ENCODE measurements at regions not wholly inside any gene's neighbourhood (a gene's known extent, or its start where the extent isn't known, plus 50 kb on each side); places are given as distances from the start of the nearest gene placed in this dataset.

DNA sequence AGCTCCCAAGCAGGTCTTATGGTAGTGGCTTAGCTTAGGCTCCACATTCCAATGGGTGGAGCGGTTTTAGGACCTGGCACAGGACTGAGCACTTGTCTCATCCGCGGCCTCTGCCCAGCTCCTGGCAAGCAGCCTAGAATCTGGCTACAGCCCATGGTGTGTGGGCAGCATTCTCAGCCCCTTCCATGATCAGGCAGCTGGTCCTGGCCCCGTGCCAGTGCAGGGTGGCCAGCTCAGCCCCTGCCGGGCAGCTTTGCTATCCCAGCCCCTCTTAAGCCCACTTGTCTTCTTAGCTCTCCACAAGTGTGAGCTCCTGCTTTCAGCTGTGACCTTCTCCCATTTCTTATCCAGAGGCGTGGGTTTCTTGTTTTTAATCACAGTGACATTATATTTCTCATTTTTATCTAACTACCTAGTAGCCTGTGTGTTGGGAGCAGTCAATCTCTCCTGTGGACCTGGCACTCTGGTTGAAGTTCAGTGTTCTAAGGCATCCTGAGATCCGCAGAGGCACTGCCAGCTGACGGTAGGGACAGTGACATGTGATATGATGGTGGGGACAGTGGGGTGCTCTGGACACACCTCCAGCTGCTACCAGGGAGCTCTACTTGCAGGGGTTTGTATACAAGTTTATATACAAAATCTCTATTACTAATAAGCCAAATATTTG is 84.5 kb upstream of the PRNP start:
- Mint-ChIP-seq H3K4me3 (no peak overlapping the region), H3K4me1 (ENCODE audit: low read depth) (no peaks in the 10 kb centered on the region), H3K9me3 (no peaks in the 10 kb centered on the region), H3K27me3 (peaks cover 36% of the 10 kb centered on the region), H3K27ac (no peak overlapping the region), H3K36me3 (ENCODE audit: low read depth) (no peaks in the 10 kb centered on the region)
- CTCF ChIA-PET = no interaction called here
- DNase-seq (no peak), ATAC-seq (ENCODE audit: poor library complexity) (no peak)
- H3K36me3 ChIP-seq (ENCODE audit: insufficient read depth, low read length) = no peaks in the 10 kb centered on the region
- no peak overlapping the region for H3K27ac ChIP-seq (ENCODE audit: low read depth in 1 of 2, low read length in 2 of 2)
- H3K27me3 ChIP-seq (ENCODE audit: control insufficient read depth in 1 of 2, insufficient read depth in 2 of 2, low read length in 2 of 2) = peaks cover 10 to 26% of the 10 kb centered on the region in 2 experiments
- TF ChIP-seq, protein P1, sequence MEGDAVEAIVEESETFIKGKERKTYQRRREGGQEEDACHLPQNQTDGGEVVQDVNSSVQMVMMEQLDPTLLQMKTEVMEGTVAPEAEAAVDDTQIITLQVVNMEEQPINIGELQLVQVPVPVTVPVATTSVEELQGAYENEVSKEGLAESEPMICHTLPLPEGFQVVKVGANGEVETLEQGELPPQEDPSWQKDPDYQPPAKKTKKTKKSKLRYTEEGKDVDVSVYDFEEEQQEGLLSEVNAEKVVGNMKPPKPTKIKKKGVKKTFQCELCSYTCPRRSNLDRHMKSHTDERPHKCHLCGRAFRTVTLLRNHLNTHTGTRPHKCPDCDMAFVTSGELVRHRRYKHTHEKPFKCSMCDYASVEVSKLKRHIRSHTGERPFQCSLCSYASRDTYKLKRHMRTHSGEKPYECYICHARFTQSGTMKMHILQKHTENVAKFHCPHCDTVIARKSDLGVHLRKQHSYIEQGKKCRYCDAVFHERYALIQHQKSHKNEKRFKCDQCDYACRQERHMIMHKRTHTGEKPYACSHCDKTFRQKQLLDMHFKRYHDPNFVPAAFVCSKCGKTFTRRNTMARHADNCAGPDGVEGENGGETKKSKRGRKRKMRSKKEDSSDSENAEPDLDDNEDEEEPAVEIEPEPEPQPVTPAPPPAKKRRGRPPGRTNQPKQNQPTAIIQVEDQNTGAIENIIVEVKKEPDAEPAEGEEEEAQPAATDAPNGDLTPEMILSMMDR (IDR thresholded peaks at IDR 0.05) = no peak
- POLR2A ChIA-PET = no interaction called here
- no peaks in the 10 kb centered on the region for H3K9me3 ChIP-seq (ENCODE audit: control insufficient read depth in 1 of 2, insufficient read depth in 1 of 2, low read length in 2 of 2)
- intact Hi-C loops (cut with DNase I, micrococcal nuclease) = loop anchor here in 1 of 2 experiments (10.0 kb wide), 2 partner anchors 263 to 353 kb away; no protein-coding TSS in a partner anchor
- no peaks in the 10 kb centered on the region for H3K4me1 ChIP-seq (ENCODE audit: insufficient read depth, low read length)
- no peak overlapping the region for H3K4me3 ChIP-seq (ENCODE audit: low read length)

DNA sequence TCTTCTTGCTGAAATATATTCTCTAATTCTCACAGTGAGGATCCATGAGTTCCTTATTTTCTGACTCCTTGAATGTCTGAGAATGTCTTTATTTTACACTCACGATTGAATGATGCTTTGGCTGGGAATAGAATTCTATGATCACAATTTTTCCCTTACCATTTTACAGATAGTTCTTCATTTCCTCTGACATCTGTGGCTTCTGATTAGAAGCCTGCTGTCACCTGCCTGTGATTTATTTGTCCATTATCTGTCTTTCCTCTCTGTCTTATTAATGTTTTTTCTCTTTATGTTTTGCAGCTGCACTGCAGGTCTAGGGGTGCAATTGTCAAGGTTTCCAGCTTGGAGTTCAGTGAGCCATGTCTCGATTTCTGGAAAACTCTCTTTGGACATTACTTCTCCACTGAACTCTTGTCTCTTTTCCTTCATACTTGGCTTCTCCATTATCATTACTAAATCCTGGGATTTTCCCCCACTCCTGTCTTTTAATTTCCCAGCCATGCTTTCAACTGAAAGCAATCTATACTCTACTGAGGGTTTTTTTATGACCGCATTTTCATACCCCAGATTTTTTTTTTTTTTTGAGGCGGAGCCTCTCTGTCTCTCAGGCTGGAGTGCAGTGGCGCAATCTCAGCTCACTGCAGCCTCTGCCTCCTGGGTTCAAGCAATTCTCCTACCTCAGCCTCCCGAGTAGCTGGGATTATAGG is 85.8 kb upstream of the PRNP start:
- no peak overlapping the region for H3K4me3 ChIP-seq (ENCODE audit: low read length)
- DNase-seq = no peak
- H3K4me1 ChIP-seq (ENCODE audit: insufficient read depth, low read length) = no peaks in the 10 kb centered on the region
- H3K9me3 ChIP-seq (ENCODE audit: control insufficient read depth in 1 of 2, insufficient read depth in 1 of 2, low read length in 2 of 2) = no peaks in the 10 kb centered on the region
- ChIA-PET POLR2A (no interaction called here), CTCF (no interaction called here)
- Mint-ChIP-seq H3K4me1 (ENCODE audit: low read depth) (no peaks in the 10 kb centered on the region), H3K27me3 (peaks cover 43% of the 10 kb centered on the region), H3K9me3 (no peaks in the 10 kb centered on the region), H3K36me3 (ENCODE audit: low read depth) (no peaks in the 10 kb centered on the region), H3K4me3 (no peak overlapping the region), H3K27ac (no peak overlapping the region)
- intact Hi-C loops (cut with DNase I, micrococcal nuclease) = loop anchor here in 1 of 2 experiments (10.0 kb wide), 2 partner anchors 264 to 354 kb away; no protein-coding TSS in a partner anchor
- no peak for ATAC-seq (ENCODE audit: poor library complexity)
- no peaks in the 10 kb centered on the region for H3K36me3 ChIP-seq (ENCODE audit: insufficient read depth, low read length)
- H3K27ac ChIP-seq (ENCODE audit: low read depth in 1 of 2, low read length in 2 of 2) = no peak overlapping the region
- TF ChIP-seq, protein P1 (IDR thresholded peaks at IDR 0.05) = no peak
- H3K27me3 ChIP-seq (ENCODE audit: control insufficient read depth in 1 of 2, insufficient read depth in 2 of 2, low read length in 2 of 2) = peaks cover 10 to 18% of the 10 kb centered on the region in 2 experiments

DNA sequence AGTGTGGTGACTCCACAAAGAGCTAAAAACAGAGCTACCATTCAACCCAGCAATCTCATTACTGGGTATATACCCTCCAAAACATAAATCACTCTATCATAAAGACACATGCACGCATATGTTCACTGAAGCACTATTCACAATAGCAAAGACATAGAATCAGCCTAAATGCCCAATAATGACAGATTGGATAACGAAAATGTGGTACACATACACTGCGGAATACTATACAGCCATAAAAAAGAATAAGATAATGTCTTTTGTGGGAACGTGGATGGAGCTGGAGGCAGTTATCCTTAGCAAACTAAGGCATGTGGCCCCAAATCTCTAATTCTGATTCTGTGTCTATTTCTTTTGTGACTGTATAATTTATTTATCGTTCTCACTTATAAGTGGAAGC is 89.0 kb upstream of the PRNP start:
- CTCF ChIA-PET = no interaction called here
- TF ChIP-seq, protein P1 (IDR thresholded peaks at IDR 0.05) = no peak
- peaks cover 43% of the 10 kb centered on the region for H3K27me3 Mint-ChIP-seq

More for the DNA sequence above, 89.0 kb upstream of the PRNP start:
- POLR2A ChIA-PET = no interaction called here
- intact Hi-C loops (cut with DNase I, micrococcal nuclease) = no loop called here
- Histone ChIP-seq H3K4me1 (ENCODE audit: insufficient read depth, low read length) (peaks cover 10% of the 10 kb centered on the region), H3K9me3 (ENCODE audit: control insufficient read depth in 1 of 2, insufficient read depth in 1 of 2, low read length in 2 of 2) (no peaks in the 10 kb centered on the region), H3K27ac (ENCODE audit: low read depth in 1 of 2, low read length in 2 of 2) (no peak overlapping the region), H3K36me3 (ENCODE audit: insufficient read depth, low read length) (no peaks in the 10 kb centered on the region), H3K4me3 (ENCODE audit: low read length) (no peak overlapping the region), H3K27me3 (ENCODE audit: control insufficient read depth in 1 of 2, insufficient read depth in 2 of 2, low read length in 2 of 2) (peaks cover 0 to 14% of the 10 kb centered on the region in 2 experiments)
- Mint-ChIP-seq H3K27ac (no peak overlapping the region), H3K4me3 (no peak overlapping the region), H3K9me3 (no peaks in the 10 kb centered on the region), H3K36me3 (ENCODE audit: low read depth) (no peaks in the 10 kb centered on the region), H3K4me1 (ENCODE audit: low read depth) (peaks cover 7% of the 10 kb centered on the region)
- no peak for DNase-seq
- no peak for ATAC-seq (ENCODE audit: poor library complexity)
